ENCODE measurements at regions not wholly inside any gene's neighbourhood (a gene's known extent, or its start where the extent isn't known, plus 50 kb on each side); places are given as distances from the start of the nearest gene placed in this dataset.

GRCh38 chr13:21970918-21971317 is 300.0 kb downstream of the FGF9 start:
- DNase-seq, result no peak

GRCh38 chr13:21971662-21972621 is 301.1 kb downstream of the FGF9 start:
- no peak for DNase-seq

- no peak for DNase-seq
Observed at GRCh38 chr13:21973437-21974125, 302.7 kb downstream of the FGF9 start.

- no peak for DNase-seq
Observed at GRCh38 chr13:21974741-21975140, 303.9 kb downstream of the FGF9 start.

- DNase-seq, result no peak
Observed at GRCh38 chr13:21976159-21976558, 305.3 kb downstream of the FGF9 start.

- no peak for DNase-seq
Observed at GRCh38 chr13:21979161-21979806, 308.4 kb downstream of the FGF9 start.

- no peak for DNase-seq
Observed at GRCh38 chr13:21980049-21980448, 309.2 kb downstream of the FGF9 start.

GRCh38 chr13:21984156-21984555 is 313.3 kb downstream of the FGF9 start:
- DNase-seq, result no peak

GRCh38 chr13:21986602-21987001 is 315.7 kb downstream of the FGF9 start:
- no peak for DNase-seq

GRCh38 chr13:21987793-21988192 is 316.9 kb downstream of the FGF9 start:
- no peak for DNase-seq

GRCh38 chr13:21988624-21989023 is 317.8 kb downstream of the FGF9 start:
- no peak for DNase-seq

GRCh38 chr13:21996049-21996448 is 325.2 kb downstream of the FGF9 start:
- no peak for DNase-seq

- DNase-seq, result no peak
Observed at GRCh38 chr13:21997726-21998125, 326.9 kb downstream of the FGF9 start.

- DNase-seq, result no peak
Observed at GRCh38 chr13:21998279-21998990, 327.6 kb downstream of the FGF9 start.

GRCh38 chr13:21999666-22000065 is 328.8 kb downstream of the FGF9 start:
- DNase-seq, result no peak

GRCh38 chr13:22000191-22000590 is 329.3 kb downstream of the FGF9 start:
- no peak for DNase-seq

- no peak for DNase-seq
Observed at GRCh38 chr13:22001336-22001735, 330.5 kb downstream of the FGF9 start.

- DNase-seq, result no peak
Observed at GRCh38 chr13:22002893-22003292, 332.0 kb downstream of the FGF9 start.

GRCh38 chr13:22009500-22009899 is 338.6 kb downstream of the FGF9 start:
- DNase-seq, result no peak

- no peak for DNase-seq
Observed at GRCh38 chr13:22009937-22010336, 339.1 kb downstream of the FGF9 start.

- no peak for DNase-seq
Observed at GRCh38 chr13:22012686-22013085, 341.8 kb downstream of the FGF9 start.

GRCh38 chr13:22014469-22014868 is 343.6 kb downstream of the FGF9 start:
- no peak for DNase-seq

- DNase-seq, result no peak
Observed at GRCh38 chr13:22017226-22017625, 346.4 kb downstream of the FGF9 start.
